ENCODE measurements at regions not wholly inside any gene's neighbourhood (a gene's known extent, or its start where the extent isn't known, plus 50 kb on each side); places are given as distances from the start of the nearest gene placed in this dataset.

DNA sequence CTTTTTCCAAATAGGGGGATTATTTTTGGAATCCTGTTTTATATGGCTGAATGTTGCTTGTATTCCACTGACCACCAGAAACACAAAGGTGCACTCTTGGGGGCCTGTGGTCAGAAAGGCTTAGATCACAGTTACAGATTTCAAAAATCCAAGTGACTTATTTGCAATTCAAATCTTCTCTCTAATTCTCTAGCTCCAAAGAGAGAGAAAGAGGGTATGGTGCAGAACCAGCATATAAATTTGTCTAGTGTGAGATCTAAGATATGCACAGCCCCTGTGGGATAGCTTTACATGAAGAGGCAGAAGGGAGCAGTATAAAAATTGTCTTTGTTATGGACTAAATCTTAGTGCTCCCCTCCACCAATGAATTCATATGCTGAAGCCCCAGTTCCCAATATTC is 1121.7 kb upstream of the CELF2 start:
- Histone ChIP-seq H3K4me2 (no peak overlapping the region), H3K4me1 (ENCODE audit: insufficient read depth) (no peaks in the 10 kb centered on the region), H3K27ac (no peak overlapping the region), H3K27me3 (no peaks in the 10 kb centered on the region), H3K79me2 (no peaks in the 10 kb centered on the region), H2AFZ (no peak overlapping the region), H4K20me1 (ENCODE audit: insufficient read depth, poor library complexity, severe bottlenecking) (no peaks in the 10 kb centered on the region), H3K9me2 (replicated peaks; ENCODE audit: insufficient read depth) (no peaks in the 10 kb centered on the region), H3K36me3 (replicated peaks; ENCODE audit: insufficient read depth, low read depth) (no peaks in the 10 kb centered on the region), H3K4me3 (no peak overlapping the region), H3K9me3 (ENCODE audit: low read depth) (no peaks in the 10 kb centered on the region)
- TF ChIP-seq EZH2phosphoT487 (IDR thresholded peaks at IDR 0.05; ENCODE audit: low read depth, severe bottlenecking, unreplicated experiment), result no peak
- TF ChIP-seq EZH2 (IDR thresholded peaks at IDR 0.05; ENCODE audit: borderline replicate concordance), result no peak
- TF ChIP-seq, protein P1, sequence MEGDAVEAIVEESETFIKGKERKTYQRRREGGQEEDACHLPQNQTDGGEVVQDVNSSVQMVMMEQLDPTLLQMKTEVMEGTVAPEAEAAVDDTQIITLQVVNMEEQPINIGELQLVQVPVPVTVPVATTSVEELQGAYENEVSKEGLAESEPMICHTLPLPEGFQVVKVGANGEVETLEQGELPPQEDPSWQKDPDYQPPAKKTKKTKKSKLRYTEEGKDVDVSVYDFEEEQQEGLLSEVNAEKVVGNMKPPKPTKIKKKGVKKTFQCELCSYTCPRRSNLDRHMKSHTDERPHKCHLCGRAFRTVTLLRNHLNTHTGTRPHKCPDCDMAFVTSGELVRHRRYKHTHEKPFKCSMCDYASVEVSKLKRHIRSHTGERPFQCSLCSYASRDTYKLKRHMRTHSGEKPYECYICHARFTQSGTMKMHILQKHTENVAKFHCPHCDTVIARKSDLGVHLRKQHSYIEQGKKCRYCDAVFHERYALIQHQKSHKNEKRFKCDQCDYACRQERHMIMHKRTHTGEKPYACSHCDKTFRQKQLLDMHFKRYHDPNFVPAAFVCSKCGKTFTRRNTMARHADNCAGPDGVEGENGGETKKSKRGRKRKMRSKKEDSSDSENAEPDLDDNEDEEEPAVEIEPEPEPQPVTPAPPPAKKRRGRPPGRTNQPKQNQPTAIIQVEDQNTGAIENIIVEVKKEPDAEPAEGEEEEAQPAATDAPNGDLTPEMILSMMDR (IDR thresholded peaks at IDR 0.05; ENCODE audit: poor library complexity), result no peak
- DNase-seq (ENCODE audit: low spot score), result no peak

DNA sequence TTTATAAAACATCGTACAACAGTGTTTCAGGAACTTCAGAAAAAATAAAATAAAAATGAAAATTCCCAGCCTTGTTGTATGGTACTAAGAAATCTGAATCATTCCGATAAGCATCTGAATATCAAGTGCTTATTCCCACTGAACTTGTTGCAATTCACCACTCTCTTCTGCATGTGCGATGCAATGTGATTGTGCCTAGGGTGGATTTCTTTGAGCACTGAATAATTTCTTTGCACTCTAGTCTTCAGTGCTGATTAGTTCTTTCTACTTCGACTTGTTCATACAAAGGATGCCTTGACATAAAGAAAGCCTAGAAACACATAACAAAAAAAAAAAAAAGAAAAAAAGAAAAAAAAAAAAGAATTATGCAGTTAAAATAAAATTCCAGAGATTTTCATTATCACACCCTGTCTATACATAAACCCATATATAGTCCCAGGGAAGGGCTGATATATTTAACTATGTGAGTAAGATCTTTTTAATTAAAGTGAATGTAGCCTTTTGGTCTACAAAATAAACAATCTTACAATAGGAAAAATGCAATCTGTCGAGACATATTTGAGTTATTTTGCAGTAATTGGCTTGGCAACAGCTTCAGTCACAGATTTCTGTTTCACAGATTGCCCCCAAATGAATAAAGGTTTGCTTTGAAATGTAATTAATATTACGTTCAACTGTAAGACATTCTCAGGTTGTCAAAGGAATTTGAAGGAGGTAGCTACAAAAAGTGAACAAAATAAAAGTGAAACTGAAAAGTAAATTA is 1118.9 kb upstream of the CELF2 start:
- Histone ChIP-seq H3K79me2 (no peaks in the 10 kb centered on the region), H4K20me1 (ENCODE audit: insufficient read depth, poor library complexity, severe bottlenecking) (no peaks in the 10 kb centered on the region), H3K27ac (no peak overlapping the region), H3K27me3 (no peaks in the 10 kb centered on the region), H3K4me1 (ENCODE audit: insufficient read depth) (no peaks in the 10 kb centered on the region), H3K4me3 (no peak overlapping the region), H2AFZ (no peak overlapping the region), H3K9me3 (ENCODE audit: low read depth) (no peaks in the 10 kb centered on the region), H3K9me2 (replicated peaks; ENCODE audit: insufficient read depth) (no peaks in the 10 kb centered on the region), H3K4me2 (no peak overlapping the region), H3K36me3 (replicated peaks; ENCODE audit: insufficient read depth, low read depth) (no peaks in the 10 kb centered on the region)
- TF ChIP-seq, protein P1 (IDR thresholded peaks at IDR 0.05; ENCODE audit: poor library complexity), result no peak
- no peak for TF ChIP-seq EZH2 (IDR thresholded peaks at IDR 0.05; ENCODE audit: borderline replicate concordance)
- TF ChIP-seq EZH2phosphoT487 (IDR thresholded peaks at IDR 0.05; ENCODE audit: low read depth, severe bottlenecking, unreplicated experiment), result no peak
- 92% methylated on average over 6 of the region's 6 CpGs for WGBS (ENCODE audit: low lambda C conversion rate, missing lambda C conversion rate)
- no peak for DNase-seq (ENCODE audit: low spot score)

DNA sequence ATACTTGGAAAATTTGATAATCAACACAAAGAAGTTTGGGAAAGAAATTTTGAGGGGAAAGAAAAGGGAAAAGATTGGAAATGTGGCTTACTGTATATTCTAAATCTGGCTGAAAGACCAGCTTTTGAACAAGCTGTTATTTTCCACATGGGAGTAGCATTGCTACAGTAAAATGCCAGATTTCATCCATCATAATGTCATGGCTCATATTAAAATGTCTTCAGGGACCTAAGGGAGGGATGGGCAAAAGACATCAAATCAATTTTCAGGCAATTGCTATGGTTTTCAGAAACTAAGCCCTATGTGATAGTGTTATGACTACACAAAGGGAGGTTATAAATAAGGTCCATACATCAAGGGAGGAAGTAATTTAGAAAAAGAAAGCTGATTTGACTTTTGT is 1116.9 kb upstream of the CELF2 start:
- H3K27me3 ChIP-seq, result no peaks in the 10 kb centered on the region
- H3K9me3 ChIP-seq (ENCODE audit: low read depth), result no peaks in the 10 kb centered on the region
- H3K27ac ChIP-seq, result no peak overlapping the region
- no peak for DNase-seq (ENCODE audit: low spot score)
- H3K36me3 ChIP-seq (replicated peaks; ENCODE audit: insufficient read depth, low read depth), result no peaks in the 10 kb centered on the region
- no peak overlapping the region for H2AFZ ChIP-seq
- H3K9me2 ChIP-seq (replicated peaks; ENCODE audit: insufficient read depth), result no peaks in the 10 kb centered on the region
- H4K20me1 ChIP-seq (ENCODE audit: insufficient read depth, poor library complexity, severe bottlenecking), result no peaks in the 10 kb centered on the region
- H3K4me3 ChIP-seq, result no peak overlapping the region
- no peaks in the 10 kb centered on the region for H3K4me1 ChIP-seq (ENCODE audit: insufficient read depth)
- H3K4me2 ChIP-seq, result no peak overlapping the region
- TF ChIP-seq EZH2phosphoT487 (IDR thresholded peaks at IDR 0.05; ENCODE audit: low read depth, severe bottlenecking, unreplicated experiment) (no peak), EZH2 (IDR thresholded peaks at IDR 0.05; ENCODE audit: borderline replicate concordance) (no peak)
- TF ChIP-seq, protein P1 (IDR thresholded peaks at IDR 0.05; ENCODE audit: poor library complexity), result no peak
- H3K79me2 ChIP-seq, result no peaks in the 10 kb centered on the region
